GM23338 (cell line): ENCODE measurements at regions not wholly inside any gene's neighbourhood (a gene's known extent, or its start where the extent isn't known, plus 50 kb on each side); places are given as distances from the start of the nearest gene placed in this dataset.

Experiments
- ATAC-seq: fragments of 200-7000 bp; cut with Tn5 transposase; 3 replicates; pipeline ENCODE4 v1.9.1; 2020
- DNase-seq: peaks from one replicate; pipeline ENCODE4 v3.0.0-alpha.2; 2015; ENCODE audit warnings: low spot score
- H2AFZ ChIP-seq: fragments of 200-600 bp; sonication (generic); 2 replicates; pipeline ENCODE4 v1.8.0; 2016; ENCODE audit warnings: antibody characterized with exemption, mild to moderate bottlenecking, moderate library complexity
- H3F3A ChIP-seq: fragments of 200-600 bp; sonication (generic); replicated peaks from 2 replicates; pipeline ENCODE4 v1.8.0; 2017; ENCODE audit warnings: antibody characterized with exemption, mixed run types, low read depth
- H3K27ac ChIP-seq: fragments of 200-600 bp; sonication (generic); 2 replicates; pipeline ENCODE4 v1.6.1; 2016; ENCODE audit warnings: low read depth
- H3K27me3 ChIP-seq: fragments of 200-600 bp; sonication (generic); 2 replicates; pipeline ENCODE4 v1.8.0; 2016; ENCODE audit warnings: mild to moderate bottlenecking, mixed run types, moderate library complexity; ENCODE audit not compliant: insufficient read depth
- H3K36me3 ChIP-seq: fragments of 200-600 bp; sonication (generic); 2 replicates; pipeline ENCODE4 v1.8.0; 2016; ENCODE audit warnings: mild to moderate bottlenecking; ENCODE audit not compliant: insufficient read depth
- H3K4me1 ChIP-seq: fragments of 200-600 bp; sonication (generic); 2 replicates; pipeline ENCODE4 v1.8.0; 2016; ENCODE audit warnings: mild to moderate bottlenecking, moderate library complexity; ENCODE audit not compliant: insufficient read depth
- H3K4me2 ChIP-seq: fragments of 200-600 bp; sonication (generic); 2 replicates; pipeline ENCODE4 v1.7.1; 2017; ENCODE audit warnings: mixed run types
- H3K4me3 ChIP-seq: fragments of 200-600 bp; sonication (generic); 2 replicates; pipeline ENCODE4 v1.6.1; 2016; ENCODE audit warnings: mixed run types
- H3K79me2 ChIP-seq: fragments of 200-600 bp; sonication (generic); replicated peaks from 2 replicates; pipeline ENCODE4 v1.8.0; 2017; ENCODE audit warnings: mild to moderate bottlenecking; ENCODE audit not compliant: insufficient read depth
- H3K9me2 ChIP-seq: fragments of 200-600 bp; sonication (generic); 2 replicates; pipeline ENCODE4 v1.8.0; 2017; ENCODE audit not compliant: insufficient read depth
- H4K20me1 ChIP-seq: fragments of 200-600 bp; sonication (generic); replicated peaks from 2 replicates; pipeline ENCODE4 v1.8.0; 2017; ENCODE audit warnings: mild to moderate bottlenecking; ENCODE audit not compliant: insufficient read depth
- H3K27ac Mint-ChIP-seq: 2 replicates; pipeline ENCODE4 v1.8.0; 2020; ENCODE audit warnings: inconsistent platforms, mild to moderate bottlenecking, moderate library complexity, mixed read lengths
- H3K27me3 Mint-ChIP-seq: 3 replicates; pipeline ENCODE4 v1.8.0; 2022; ENCODE audit warnings: low read depth, mild to moderate bottlenecking, moderate library complexity, mixed read lengths, inconsistent platforms; ENCODE audit not compliant: insufficient read depth, poor library complexity
- H3K36me3 Mint-ChIP-seq: 3 replicates; pipeline ENCODE4 v1.8.0; 2021; ENCODE audit warnings: low read depth, mild to moderate bottlenecking, inconsistent platforms, moderate library complexity, mixed read lengths
- H3K4me1 Mint-ChIP-seq: 3 replicates; pipeline ENCODE4 v1.8.0; 2020; ENCODE audit warnings: mild to moderate bottlenecking, inconsistent platforms, mixed read lengths
- H3K4me3 Mint-ChIP-seq: 3 replicates; pipeline ENCODE4 v1.8.0; 2021; ENCODE audit warnings: moderate library complexity, mild to moderate bottlenecking, inconsistent platforms, mixed read lengths
- H3K9me3 Mint-ChIP-seq: 3 replicates; pipeline ENCODE4 v1.8.0; 2020; ENCODE audit warnings: moderate library complexity, mild to moderate bottlenecking, inconsistent platforms, mixed read lengths
- CREB1 ChIP-seq: fragments of 250-450 bp; sonication (Bioruptor Pico); IDR thresholded peaks from 2 replicates; pipeline ENCODE4 v1.5.0; 2020; ENCODE audit warnings: low read depth, mild to moderate bottlenecking, moderate library complexity
- EZH2phosphoT487 ChIP-seq: fragments of 200-600 bp; sonication (generic); IDR thresholded peaks from one replicate; pipeline ENCODE4 v1.8.1; 2018; ENCODE audit warnings: antibody characterized with exemption; ENCODE audit not compliant: unreplicated experiment
- NANOG ChIP-seq: IDR thresholded peaks from 2 replicates; pipeline ENCODE4 v1.6.1; 2016; ENCODE audit warnings: antibody characterized with exemption, borderline replicate concordance
- POLR2AphosphoS5 ChIP-seq: IDR thresholded peaks from 2 replicates; pipeline ENCODE4 v1.6.1; 2016; ENCODE audit warnings: antibody characterized with exemption, low read depth
- STAT1 ChIP-seq: IDR thresholded peaks from one replicate; pipeline ENCODE4 v1.6.1; 2016; ENCODE audit warnings: antibody characterized with exemption; ENCODE audit not compliant: unreplicated experiment
- ZNF114 ChIP-seq: fragments of 250-450 bp; sonication (Bioruptor Pico); IDR thresholded peaks from 2 replicates; pipeline ENCODE4 v1.5.0; 2020; ENCODE audit warnings: mild to moderate bottlenecking, moderate library complexity
- ZNF331 ChIP-seq: fragments of 250-450 bp; sonication (Bioruptor Pico); IDR thresholded peaks from 2 replicates; pipeline ENCODE4 v1.5.0; 2020; ENCODE audit warnings: low read depth, mild to moderate bottlenecking, moderate library complexity
- TF ChIP-seq, protein P1 (sequence below): fragments of 250-450 bp; sonication (Bioruptor Pico); IDR thresholded peaks from 2 replicates; pipeline ENCODE4 v1.5.0; 2020; ENCODE audit warnings: mild to moderate bottlenecking, moderate library complexity
- TF ChIP-seq, protein P2 (sequence below): IDR thresholded peaks from one replicate; pipeline ENCODE4 v1.6.1; 2018; ENCODE audit warnings: antibody characterized with exemption; ENCODE audit not compliant: unreplicated experiment
- TF ChIP-seq, protein P3 (sequence below): IDR thresholded peaks from 2 replicates; pipeline ENCODE4 v1.6.1; 2016; ENCODE audit warnings: antibody characterized with exemption

DNA sequence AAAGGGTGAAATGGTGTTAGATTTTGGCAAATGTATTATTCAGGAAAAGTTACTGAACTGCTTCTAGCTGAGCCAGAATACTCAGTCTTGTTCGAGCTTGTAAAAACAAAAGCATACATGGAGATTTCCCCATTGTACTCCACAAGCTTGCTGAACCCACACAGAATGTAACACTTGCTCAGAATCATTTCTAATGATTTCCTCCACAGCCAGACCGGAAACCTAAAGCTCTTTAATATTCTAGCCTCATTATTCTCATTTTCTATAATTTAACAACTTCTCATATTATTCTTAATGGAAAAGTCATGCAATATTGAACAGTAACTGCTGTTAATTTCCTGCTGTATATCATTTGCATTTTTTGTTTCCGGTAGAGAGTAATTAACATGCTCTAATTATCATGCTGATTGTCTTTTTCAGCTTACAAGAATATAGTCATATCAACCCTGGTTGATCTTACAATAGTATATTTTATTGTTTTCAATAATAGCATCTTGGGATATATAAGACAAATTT, 1387.5 kb upstream of the EYS start:
- H4K20me1 ChIP-seq = no peaks in the 10 kb centered on the region
- DNase-seq (no peak), ATAC-seq (no peak)
- H3K4me3 Mint-ChIP-seq = no peak overlapping the region
- no peaks in the 10 kb centered on the region for H3K9me2 ChIP-seq
- no peaks in the 10 kb centered on the region for H3F3A ChIP-seq
- no peak overlapping the region for H2AFZ ChIP-seq
- H3K4me3 ChIP-seq = no peak overlapping the region
- peaks cover 3% of the 10 kb centered on the region; the same call in 1 of the 3 replicates for H3K4me1 Mint-ChIP-seq
- no peaks in the 10 kb centered on the region for H3K4me1 ChIP-seq
- H3K9me3 Mint-ChIP-seq = peaks cover 23% of the 10 kb centered on the region
- no peak overlapping the region for H3K27ac Mint-ChIP-seq
- no peaks in the 10 kb centered on the region for H3K27me3 ChIP-seq
- peaks cover 8% of the 10 kb centered on the region; the same call in 2 of the 3 replicates for H3K36me3 Mint-ChIP-seq
- H3K36me3 ChIP-seq = no peaks in the 10 kb centered on the region
- no peak overlapping the region for H3K27ac ChIP-seq
- H3K27me3 Mint-ChIP-seq = no peaks in the 10 kb centered on the region
- no peaks in the 10 kb centered on the region for H3K79me2 ChIP-seq
- TF ChIP-seq NANOG = no peak
- no peak for TF ChIP-seq EZH2phosphoT487
- TF ChIP-seq POLR2AphosphoS5 = no peak
- TF ChIP-seq, protein P1, sequence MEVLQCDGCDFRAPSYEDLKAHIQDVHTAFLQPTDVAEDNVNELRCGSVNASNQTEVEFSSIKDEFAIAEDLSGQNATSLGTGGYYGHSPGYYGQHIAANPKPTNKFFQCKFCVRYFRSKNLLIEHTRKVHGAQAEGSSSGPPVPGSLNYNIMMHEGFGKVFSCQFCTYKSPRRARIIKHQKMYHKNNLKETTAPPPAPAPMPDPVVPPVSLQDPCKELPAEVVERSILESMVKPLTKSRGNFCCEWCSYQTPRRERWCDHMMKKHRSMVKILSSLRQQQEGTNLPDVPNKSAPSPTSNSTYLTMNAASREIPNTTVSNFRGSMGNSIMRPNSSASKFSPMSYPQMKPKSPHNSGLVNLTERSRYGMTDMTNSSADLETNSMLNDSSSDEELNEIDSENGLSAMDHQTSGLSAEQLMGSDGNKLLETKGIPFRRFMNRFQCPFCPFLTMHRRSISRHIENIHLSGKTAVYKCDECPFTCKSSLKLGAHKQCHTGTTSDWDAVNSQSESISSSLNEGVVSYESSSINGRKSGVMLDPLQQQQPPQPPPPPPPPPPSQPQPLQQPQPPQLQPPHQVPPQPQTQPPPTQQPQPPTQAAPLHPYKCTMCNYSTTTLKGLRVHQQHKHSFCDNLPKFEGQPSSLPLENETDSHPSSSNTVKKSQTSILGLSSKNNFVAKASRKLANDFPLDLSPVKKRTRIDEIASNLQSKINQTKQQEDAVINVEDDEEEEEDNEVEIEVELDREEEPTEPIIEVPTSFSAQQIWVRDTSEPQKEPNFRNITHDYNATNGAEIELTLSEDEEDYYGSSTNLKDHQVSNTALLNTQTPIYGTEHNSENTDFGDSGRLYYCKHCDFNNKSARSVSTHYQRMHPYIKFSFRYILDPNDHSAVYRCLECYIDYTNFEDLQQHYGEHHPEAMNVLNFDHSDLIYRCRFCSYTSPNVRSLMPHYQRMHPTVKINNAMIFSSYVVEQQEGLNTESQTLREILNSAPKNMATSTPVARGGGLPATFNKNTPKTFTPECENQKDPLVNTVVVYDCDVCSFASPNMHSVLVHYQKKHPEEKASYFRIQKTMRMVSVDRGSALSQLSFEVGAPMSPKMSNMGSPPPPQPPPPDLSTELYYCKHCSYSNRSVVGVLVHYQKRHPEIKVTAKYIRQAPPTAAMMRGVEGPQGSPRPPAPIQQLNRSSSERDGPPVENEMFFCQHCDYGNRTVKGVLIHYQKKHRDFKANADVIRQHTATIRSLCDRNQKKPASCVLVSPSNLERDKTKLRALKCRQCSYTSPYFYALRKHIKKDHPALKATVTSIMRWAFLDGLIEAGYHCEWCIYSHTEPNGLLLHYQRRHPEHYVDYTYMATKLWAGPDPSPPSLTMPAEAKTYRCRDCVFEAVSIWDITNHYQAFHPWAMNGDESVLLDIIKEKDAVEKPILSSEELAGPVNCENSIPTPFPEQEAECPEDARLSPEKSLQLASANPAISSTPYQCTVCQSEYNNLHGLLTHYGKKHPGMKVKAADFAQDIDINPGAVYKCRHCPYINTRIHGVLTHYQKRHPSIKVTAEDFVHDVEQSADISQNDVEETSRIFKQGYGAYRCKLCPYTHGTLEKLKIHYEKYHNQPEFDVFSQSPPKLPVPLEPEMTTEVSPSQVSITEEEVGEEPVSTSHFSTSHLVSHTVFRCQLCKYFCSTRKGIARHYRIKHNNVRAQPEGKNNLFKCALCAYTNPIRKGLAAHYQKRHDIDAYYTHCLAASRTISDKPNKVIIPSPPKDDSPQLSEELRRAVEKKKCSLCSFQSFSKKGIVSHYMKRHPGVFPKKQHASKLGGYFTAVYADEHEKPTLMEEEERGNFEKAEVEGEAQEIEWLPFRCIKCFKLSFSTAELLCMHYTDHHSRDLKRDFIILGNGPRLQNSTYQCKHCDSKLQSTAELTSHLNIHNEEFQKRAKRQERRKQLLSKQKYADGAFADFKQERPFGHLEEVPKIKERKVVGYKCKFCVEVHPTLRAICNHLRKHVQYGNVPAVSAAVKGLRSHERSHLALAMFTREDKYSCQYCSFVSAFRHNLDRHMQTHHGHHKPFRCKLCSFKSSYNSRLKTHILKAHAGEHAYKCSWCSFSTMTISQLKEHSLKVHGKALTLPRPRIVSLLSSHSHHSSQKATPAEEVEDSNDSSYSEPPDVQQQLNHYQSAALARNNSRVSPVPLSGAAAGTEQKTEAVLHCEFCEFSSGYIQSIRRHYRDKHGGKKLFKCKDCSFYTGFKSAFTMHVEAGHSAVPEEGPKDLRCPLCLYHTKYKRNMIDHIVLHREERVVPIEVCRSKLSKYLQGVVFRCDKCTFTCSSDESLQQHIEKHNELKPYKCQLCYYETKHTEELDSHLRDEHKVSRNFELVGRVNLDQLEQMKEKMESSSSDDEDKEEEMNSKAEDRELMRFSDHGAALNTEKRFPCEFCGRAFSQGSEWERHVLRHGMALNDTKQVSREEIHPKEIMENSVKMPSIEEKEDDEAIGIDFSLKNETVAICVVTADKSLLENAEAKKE (CRISPR knock-in tag) = no peak
- TF ChIP-seq ZNF331 (CRISPR knock-in tag) = no peak
- TF ChIP-seq STAT1 = no peak
- no peak overlapping the region for H3K4me2 ChIP-seq

DNA sequence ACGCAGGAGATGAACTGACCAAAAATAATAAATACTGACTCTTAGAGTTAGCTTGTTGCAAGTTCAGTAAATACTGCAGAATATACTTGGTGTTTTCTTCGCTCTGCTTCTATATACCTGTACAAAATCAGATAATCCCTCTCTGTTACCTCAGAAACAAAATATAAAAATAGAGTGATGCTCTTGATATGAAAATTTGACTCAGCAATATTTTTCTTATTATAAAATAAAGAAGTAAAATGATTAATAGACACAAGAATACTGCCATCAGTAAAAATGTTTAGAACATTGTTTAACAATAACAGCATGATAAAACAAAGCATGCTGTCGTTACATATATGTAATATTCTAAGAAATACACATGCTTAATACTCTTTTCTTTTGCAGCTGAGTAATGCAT, 1366.9 kb upstream of the EYS start:
- Mint-ChIP-seq H3K9me3 (peaks cover 14% of the 10 kb centered on the region), H3K27me3 (no peaks in the 10 kb centered on the region), H3K4me3 (no peak overlapping the region), H3K4me1 (no peaks in the 10 kb centered on the region), H3K27ac (no peak overlapping the region), H3K36me3 (peaks cover 5% of the 10 kb centered on the region; the same call in 1 of the 3 replicates)
- no peaks in the 10 kb centered on the region for H3K9me2 ChIP-seq
- H3K4me1 ChIP-seq = no peaks in the 10 kb centered on the region
- no peak overlapping the region for H3K4me3 ChIP-seq
- ATAC-seq (no peak), DNase-seq (no peak)
- no peaks in the 10 kb centered on the region for H3K79me2 ChIP-seq
- H3F3A ChIP-seq = no peaks in the 10 kb centered on the region
- no peaks in the 10 kb centered on the region for H4K20me1 ChIP-seq
- no peak overlapping the region for H3K27ac ChIP-seq
- H3K4me2 ChIP-seq = no peak overlapping the region
- H3K27me3 ChIP-seq = no peaks in the 10 kb centered on the region
- H2AFZ ChIP-seq = no peak overlapping the region
- H3K36me3 ChIP-seq = no peaks in the 10 kb centered on the region
- TF ChIP-seq, protein P2, sequence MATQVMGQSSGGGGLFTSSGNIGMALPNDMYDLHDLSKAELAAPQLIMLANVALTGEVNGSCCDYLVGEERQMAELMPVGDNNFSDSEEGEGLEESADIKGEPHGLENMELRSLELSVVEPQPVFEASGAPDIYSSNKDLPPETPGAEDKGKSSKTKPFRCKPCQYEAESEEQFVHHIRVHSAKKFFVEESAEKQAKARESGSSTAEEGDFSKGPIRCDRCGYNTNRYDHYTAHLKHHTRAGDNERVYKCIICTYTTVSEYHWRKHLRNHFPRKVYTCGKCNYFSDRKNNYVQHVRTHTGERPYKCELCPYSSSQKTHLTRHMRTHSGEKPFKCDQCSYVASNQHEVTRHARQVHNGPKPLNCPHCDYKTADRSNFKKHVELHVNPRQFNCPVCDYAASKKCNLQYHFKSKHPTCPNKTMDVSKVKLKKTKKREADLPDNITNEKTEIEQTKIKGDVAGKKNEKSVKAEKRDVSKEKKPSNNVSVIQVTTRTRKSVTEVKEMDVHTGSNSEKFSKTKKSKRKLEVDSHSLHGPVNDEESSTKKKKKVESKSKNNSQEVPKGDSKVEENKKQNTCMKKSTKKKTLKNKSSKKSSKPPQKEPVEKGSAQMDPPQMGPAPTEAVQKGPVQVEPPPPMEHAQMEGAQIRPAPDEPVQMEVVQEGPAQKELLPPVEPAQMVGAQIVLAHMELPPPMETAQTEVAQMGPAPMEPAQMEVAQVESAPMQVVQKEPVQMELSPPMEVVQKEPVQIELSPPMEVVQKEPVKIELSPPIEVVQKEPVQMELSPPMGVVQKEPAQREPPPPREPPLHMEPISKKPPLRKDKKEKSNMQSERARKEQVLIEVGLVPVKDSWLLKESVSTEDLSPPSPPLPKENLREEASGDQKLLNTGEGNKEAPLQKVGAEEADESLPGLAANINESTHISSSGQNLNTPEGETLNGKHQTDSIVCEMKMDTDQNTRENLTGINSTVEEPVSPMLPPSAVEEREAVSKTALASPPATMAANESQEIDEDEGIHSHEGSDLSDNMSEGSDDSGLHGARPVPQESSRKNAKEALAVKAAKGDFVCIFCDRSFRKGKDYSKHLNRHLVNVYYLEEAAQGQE = no peak
- TF ChIP-seq, protein P3, sequence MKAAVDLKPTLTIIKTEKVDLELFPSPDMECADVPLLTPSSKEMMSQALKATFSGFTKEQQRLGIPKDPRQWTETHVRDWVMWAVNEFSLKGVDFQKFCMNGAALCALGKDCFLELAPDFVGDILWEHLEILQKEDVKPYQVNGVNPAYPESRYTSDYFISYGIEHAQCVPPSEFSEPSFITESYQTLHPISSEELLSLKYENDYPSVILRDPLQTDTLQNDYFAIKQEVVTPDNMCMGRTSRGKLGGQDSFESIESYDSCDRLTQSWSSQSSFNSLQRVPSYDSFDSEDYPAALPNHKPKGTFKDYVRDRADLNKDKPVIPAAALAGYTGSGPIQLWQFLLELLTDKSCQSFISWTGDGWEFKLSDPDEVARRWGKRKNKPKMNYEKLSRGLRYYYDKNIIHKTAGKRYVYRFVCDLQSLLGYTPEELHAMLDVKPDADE = no peak
- no peak for TF ChIP-seq EZH2phosphoT487
- no peak for TF ChIP-seq POLR2AphosphoS5
- TF ChIP-seq CREB1 (CRISPR knock-in tag) = no peak
- no peak for TF ChIP-seq ZNF114
